ENCODE measurements at regions not wholly inside any gene's neighbourhood (a gene's known extent, or its start where the extent isn't known, plus 50 kb on each side); places are given as distances from the start of the nearest gene placed in this dataset.

DNA sequence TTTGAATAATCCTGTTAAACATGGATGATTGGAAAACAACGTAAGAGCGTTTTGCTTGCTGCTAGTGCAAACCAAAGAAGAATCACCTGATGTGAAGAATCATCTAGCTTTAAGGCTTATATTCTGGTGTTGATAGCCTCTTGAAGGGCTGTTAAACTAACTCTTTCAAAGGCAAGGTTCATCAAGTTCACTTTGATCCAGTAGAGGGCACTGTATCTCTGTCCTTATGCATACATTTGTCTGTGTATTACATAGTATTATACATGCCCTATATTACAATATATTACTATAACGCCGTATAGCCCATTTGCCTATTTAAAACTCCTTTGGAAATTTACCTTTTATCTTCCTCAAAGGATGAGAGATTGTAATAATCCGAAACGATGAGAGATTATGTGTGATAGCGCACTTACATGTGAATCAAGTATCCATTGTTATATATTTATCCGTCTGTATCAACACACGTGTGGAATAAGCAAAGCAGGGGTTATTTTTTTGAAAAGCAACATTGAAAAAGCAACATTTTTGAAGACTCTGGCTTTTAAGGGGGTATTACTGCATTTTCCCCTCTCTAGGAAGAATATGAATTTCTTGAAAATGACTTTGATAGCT lies 50.8 kb upstream of the NRN1 start:
- Mint-ChIP-seq H3K9me3 (peaks cover 10% of the 10 kb centered on the region), H3K4me1 (no peaks in the 10 kb centered on the region), H3K4me3 (no peak overlapping the region), H3K27ac (no peak overlapping the region), H3K36me3 (no peaks in the 10 kb centered on the region), H3K27me3 (ENCODE audit: insufficient read depth, low read depth) (no peaks in the 10 kb centered on the region)
- no peaks in the 10 kb centered on the region for H3K36me3 ChIP-seq
- no peaks in the 10 kb centered on the region for H3K4me1 ChIP-seq
- DNase-seq (ENCODE audit: low spot score): peak; percentile 57
- no peaks in the 10 kb centered on the region for H3K9me3 ChIP-seq (ENCODE audit: low read depth)
- no peak overlapping the region for H3K9ac ChIP-seq
- H2AFZ ChIP-seq (replicated peaks): no peak overlapping the region
- TF ChIP-seq, protein P1, sequence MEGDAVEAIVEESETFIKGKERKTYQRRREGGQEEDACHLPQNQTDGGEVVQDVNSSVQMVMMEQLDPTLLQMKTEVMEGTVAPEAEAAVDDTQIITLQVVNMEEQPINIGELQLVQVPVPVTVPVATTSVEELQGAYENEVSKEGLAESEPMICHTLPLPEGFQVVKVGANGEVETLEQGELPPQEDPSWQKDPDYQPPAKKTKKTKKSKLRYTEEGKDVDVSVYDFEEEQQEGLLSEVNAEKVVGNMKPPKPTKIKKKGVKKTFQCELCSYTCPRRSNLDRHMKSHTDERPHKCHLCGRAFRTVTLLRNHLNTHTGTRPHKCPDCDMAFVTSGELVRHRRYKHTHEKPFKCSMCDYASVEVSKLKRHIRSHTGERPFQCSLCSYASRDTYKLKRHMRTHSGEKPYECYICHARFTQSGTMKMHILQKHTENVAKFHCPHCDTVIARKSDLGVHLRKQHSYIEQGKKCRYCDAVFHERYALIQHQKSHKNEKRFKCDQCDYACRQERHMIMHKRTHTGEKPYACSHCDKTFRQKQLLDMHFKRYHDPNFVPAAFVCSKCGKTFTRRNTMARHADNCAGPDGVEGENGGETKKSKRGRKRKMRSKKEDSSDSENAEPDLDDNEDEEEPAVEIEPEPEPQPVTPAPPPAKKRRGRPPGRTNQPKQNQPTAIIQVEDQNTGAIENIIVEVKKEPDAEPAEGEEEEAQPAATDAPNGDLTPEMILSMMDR (IDR thresholded peaks at IDR 0.05): peak; percentile 76
- TF ChIP-seq EZH2phosphoT487 (IDR thresholded peaks at IDR 0.05) (no peak), EZH2 (IDR thresholded peaks at IDR 0.05) (no peak)
- no peaks in the 10 kb centered on the region for H3F3A ChIP-seq (ENCODE audit: low read depth)
- H3K27ac ChIP-seq: no peak overlapping the region
- no peaks in the 10 kb centered on the region for H3K79me2 ChIP-seq (ENCODE audit: low read depth)
- H3K4me3 ChIP-seq: no peak overlapping the region
- peaks cover 18% of the 10 kb centered on the region for H3K27me3 ChIP-seq
- no peak overlapping the region for H3K4me2 ChIP-seq
- no peaks in the 10 kb centered on the region for H4K20me1 ChIP-seq (ENCODE audit: low read depth)

All from neural progenitor cell (in vitro differentiated cells).